ENCODE measurements at regions not wholly inside any gene's neighbourhood (a gene's known extent, or its start where the extent isn't known, plus 50 kb on each side); places are given as distances from the start of the nearest gene placed in this dataset.
"Not testable (repeated sequence)": the region's sequence is repeated elsewhere in the genome, so short reads cannot be mapped to it uniquely, and the experiment has no call there.

DNA sequence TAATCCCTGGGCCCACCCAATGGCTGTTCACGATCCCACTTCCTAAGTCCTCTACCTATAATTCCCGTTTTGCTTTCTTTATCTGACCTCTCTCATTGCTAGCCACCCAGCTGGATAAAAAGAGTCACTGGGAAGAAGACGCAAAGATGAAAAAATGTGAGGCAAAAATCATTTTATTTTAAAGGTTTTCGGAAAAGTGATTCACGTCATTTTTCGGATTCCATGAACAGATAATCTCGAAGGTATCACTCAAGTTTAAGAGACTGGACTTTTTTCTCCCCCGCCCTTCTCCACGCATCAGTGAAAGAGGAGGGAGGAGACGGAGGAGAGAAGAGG, 266.6 kb downstream of the CGGBP1 start:
- TF ChIP-seq, protein P1, sequence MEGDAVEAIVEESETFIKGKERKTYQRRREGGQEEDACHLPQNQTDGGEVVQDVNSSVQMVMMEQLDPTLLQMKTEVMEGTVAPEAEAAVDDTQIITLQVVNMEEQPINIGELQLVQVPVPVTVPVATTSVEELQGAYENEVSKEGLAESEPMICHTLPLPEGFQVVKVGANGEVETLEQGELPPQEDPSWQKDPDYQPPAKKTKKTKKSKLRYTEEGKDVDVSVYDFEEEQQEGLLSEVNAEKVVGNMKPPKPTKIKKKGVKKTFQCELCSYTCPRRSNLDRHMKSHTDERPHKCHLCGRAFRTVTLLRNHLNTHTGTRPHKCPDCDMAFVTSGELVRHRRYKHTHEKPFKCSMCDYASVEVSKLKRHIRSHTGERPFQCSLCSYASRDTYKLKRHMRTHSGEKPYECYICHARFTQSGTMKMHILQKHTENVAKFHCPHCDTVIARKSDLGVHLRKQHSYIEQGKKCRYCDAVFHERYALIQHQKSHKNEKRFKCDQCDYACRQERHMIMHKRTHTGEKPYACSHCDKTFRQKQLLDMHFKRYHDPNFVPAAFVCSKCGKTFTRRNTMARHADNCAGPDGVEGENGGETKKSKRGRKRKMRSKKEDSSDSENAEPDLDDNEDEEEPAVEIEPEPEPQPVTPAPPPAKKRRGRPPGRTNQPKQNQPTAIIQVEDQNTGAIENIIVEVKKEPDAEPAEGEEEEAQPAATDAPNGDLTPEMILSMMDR (conservative IDR thresholded peaks at IDR 0.05; ENCODE audit: low read depth, low read length): no peak
- TF ChIP-seq EZH2 (IDR thresholded peaks at IDR 0.05; ENCODE audit: borderline replicate concordance, low read depth, low read length, poor library complexity, severe bottlenecking): no peak
- no peak for DNase-seq (ENCODE audit: low spot score)
- intact Hi-C loops (cut with micrococcal nuclease; ENCODE audit: unreplicated experiment): loop anchor here (2.0 to 10.0 kb wide), 6 partner anchors 43 to 525 kb away; no protein-coding TSS in a partner anchor
- peaks cover 29% of the 10 kb centered on the region for H3K4me1 ChIP-seq (ENCODE audit: insufficient read depth, low read length, poor library complexity, severe bottlenecking)
- H3K4me3 ChIP-seq (ENCODE audit: low read depth, low read length, poor library complexity, severe bottlenecking): peak overlapping the region; percentile 68
- BruUV-seq (replicated peaks): no TSS peak
- peak overlapping the region; percentile 91 for H3K27ac ChIP-seq (ENCODE audit: low read depth, low read length, poor library complexity, severe bottlenecking)
- no peaks in the 10 kb centered on the region for H3K9me3 ChIP-seq (ENCODE audit: low read depth, low read length, poor library complexity, severe bottlenecking)
- CTCF ChIA-PET: no interaction called here
- POLR2A ChIA-PET (ENCODE audit: low non-redundant PET): no interaction called here
- no peaks in the 10 kb centered on the region for H3K36me3 ChIP-seq (ENCODE audit: insufficient read depth, low read length, poor library complexity, severe bottlenecking)
- H3K27me3 ChIP-seq (replicated peaks; ENCODE audit: insufficient read depth, low read depth, low read length, poor library complexity): no peaks in the 10 kb centered on the region

DNA sequence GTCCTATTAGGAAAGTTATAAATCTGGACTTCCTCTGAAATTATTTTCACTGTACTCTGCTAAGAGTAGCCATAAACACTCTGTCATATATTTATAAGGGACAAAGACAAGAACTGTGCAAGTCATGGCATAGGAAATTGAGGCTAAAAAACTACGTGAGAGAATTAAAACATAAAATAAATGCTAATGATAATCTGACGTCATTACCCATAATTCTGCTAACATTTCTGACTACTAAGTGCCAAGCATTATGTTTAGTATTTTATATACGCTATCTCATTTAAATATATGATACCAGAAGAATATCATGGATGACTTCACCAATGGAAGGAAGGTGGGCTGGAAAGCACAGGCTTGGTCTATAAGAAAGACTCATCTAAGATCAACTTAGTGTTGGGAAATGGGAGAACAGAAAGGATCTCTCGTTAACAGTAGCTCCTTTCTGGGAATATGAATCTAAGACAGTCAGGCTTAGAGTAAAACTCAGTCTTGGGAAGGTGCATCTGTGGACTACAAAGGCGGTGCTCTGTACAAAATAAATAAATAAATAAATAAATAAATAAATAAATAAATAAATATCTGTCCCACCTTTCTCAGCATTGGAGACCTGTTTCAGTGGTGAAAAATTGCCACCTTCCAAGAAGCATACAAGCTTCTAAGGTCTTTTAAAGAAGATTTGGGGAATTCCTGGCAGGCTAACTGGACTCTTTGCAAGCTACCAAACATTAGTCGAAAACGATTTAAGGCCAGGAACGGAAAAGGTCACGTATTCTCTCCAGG, 267.4 kb downstream of the CGGBP1 start:
- peak overlapping the region; percentile 68 for H3K4me3 ChIP-seq (ENCODE audit: low read depth, low read length, poor library complexity, severe bottlenecking)
- intact Hi-C loops (cut with micrococcal nuclease; ENCODE audit: unreplicated experiment): loop anchor here (2.0 to 10.0 kb wide), 6 partner anchors 43 to 524 kb away; no protein-coding TSS in a partner anchor

DNA sequence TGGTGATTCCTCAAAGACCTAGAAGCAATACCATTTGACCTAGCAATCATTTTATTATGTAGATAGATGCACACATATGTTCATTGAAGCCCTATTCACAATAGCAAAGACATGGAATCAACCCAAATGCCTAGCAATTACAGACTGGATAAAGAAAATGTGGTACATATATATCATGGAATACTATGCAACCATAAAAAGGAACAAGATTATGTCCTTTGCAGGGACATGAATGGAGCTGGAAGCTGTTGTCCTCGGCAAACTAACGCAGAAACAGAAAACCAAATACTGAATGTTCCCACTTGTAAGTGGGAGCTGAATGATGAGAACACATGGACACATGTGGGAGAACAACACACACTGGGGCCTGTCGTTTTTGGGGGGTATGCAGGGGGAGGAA, 269.8 kb downstream of the CGGBP1 start:
- CTCF ChIA-PET; intact Hi-C loops (cut with micrococcal nuclease; ENCODE audit: unreplicated experiment); H3K4me3 ChIP-seq (ENCODE audit: low read depth, low read length, poor library complexity, severe bottlenecking); H3K9me3 ChIP-seq (ENCODE audit: low read depth, low read length, poor library complexity, severe bottlenecking); H3K27ac ChIP-seq (ENCODE audit: low read depth, low read length, poor library complexity, severe bottlenecking); BruUV-seq (replicated peaks); POLR2A ChIA-PET (ENCODE audit: low non-redundant PET); DNase-seq (ENCODE audit: low spot score); H3K36me3 ChIP-seq (ENCODE audit: insufficient read depth, low read length, poor library complexity, severe bottlenecking); H3K27me3 ChIP-seq (replicated peaks; ENCODE audit: insufficient read depth, low read depth, low read length, poor library complexity): not testable (repeated sequence)
- H3K4me1 ChIP-seq (ENCODE audit: insufficient read depth, low read length, poor library complexity, severe bottlenecking): peaks cover 10% of the 10 kb centered on the region

More for the DNA sequence above, 267.4 kb downstream of the CGGBP1 start:
- POLR2A ChIA-PET (ENCODE audit: low non-redundant PET): interaction anchor here (0.7 kb wide), 1 partner anchor 486 kb away, joined by 3 read pairs; no protein-coding TSS in a partner anchor
- H3K27ac ChIP-seq (ENCODE audit: low read depth, low read length, poor library complexity, severe bottlenecking): peak overlapping the region; percentile 91
- no peaks in the 10 kb centered on the region for H3K36me3 ChIP-seq (ENCODE audit: insufficient read depth, low read length, poor library complexity, severe bottlenecking)
- no TSS peak for BruUV-seq (replicated peaks)
- CTCF ChIA-PET: no interaction called here
- no peak for TF ChIP-seq EZH2 (IDR thresholded peaks at IDR 0.05; ENCODE audit: borderline replicate concordance, low read depth, low read length, poor library complexity, severe bottlenecking)
- TF ChIP-seq, protein P1 (conservative IDR thresholded peaks at IDR 0.05; ENCODE audit: low read depth, low read length): no peak
- H3K9me3 ChIP-seq (ENCODE audit: low read depth, low read length, poor library complexity, severe bottlenecking): no peaks in the 10 kb centered on the region
- DNase-seq (ENCODE audit: low spot score): no peak
- peaks cover 26% of the 10 kb centered on the region for H3K4me1 ChIP-seq (ENCODE audit: insufficient read depth, low read length, poor library complexity, severe bottlenecking)
- H3K27me3 ChIP-seq (replicated peaks; ENCODE audit: insufficient read depth, low read depth, low read length, poor library complexity): no peaks in the 10 kb centered on the region

DNA sequence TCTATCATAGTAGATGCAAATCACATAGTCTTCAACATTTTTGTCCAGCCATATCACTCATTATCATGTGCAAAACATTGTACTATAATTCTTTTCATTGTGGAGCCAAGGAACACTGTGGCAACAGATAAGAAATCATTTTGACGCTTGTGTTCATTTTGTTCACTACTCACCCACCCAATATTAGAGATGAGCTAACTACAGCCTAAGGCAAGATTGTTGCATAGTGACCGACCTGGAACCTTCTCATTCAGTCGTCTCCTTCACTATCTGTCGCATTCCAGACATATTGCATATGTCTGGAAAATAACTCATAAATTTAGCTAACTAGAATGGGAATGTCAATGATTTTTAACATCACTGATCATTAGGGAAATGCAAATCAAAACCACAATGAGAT, 270.3 kb downstream of the CGGBP1 start:
- CTCF ChIA-PET: no interaction called here
- no TSS peak for BruUV-seq (replicated peaks)
- Histone ChIP-seq H3K27me3 (replicated peaks; ENCODE audit: insufficient read depth, low read depth, low read length, poor library complexity) (no peaks in the 10 kb centered on the region), H3K36me3 (ENCODE audit: insufficient read depth, low read length, poor library complexity, severe bottlenecking) (no peaks in the 10 kb centered on the region), H3K27ac (ENCODE audit: low read depth, low read length, poor library complexity, severe bottlenecking) (no peak overlapping the region), H3K9me3 (ENCODE audit: low read depth, low read length, poor library complexity, severe bottlenecking) (no peaks in the 10 kb centered on the region), H3K4me1 (ENCODE audit: insufficient read depth, low read length, poor library complexity, severe bottlenecking) (peaks cover 10% of the 10 kb centered on the region), H3K4me3 (ENCODE audit: low read depth, low read length, poor library complexity, severe bottlenecking) (no peak overlapping the region)
- intact Hi-C loops (cut with micrococcal nuclease; ENCODE audit: unreplicated experiment): no loop called here
- POLR2A ChIA-PET (ENCODE audit: low non-redundant PET): no interaction called here
- TF ChIP-seq EZH2 (IDR thresholded peaks at IDR 0.05; ENCODE audit: borderline replicate concordance, low read depth, low read length, poor library complexity, severe bottlenecking): no peak
- TF ChIP-seq, protein P1 (conservative IDR thresholded peaks at IDR 0.05; ENCODE audit: low read depth, low read length): no peak
- DNase-seq (ENCODE audit: low spot score): no peak
